Tibial artery (tissue), 4 donors: ENCODE measurements at regions not wholly inside any gene's neighbourhood (a gene's known extent, or its start where the extent isn't known, plus 50 kb on each side); places are given as distances from the start of the nearest gene placed in this dataset.

Source experiments
- DNase-seq, 2 donors: peaks; one replicate each; pipeline ENCODE4 v3.0.0-alpha.2; 2019
- H3K27ac ChIP-seq, 2 donors: fragments of 200-600 bp; sonication (generic) in 1 of 2; 1 replicate in 1 of 2; 2 replicates in 1 of 2; pipeline ENCODE4 v1.5.1; 2018 to 2019; ENCODE audit warnings: mild to moderate bottlenecking in 1 of 2
- H3K27me3 ChIP-seq, 2 donors: fragments of 200-600 bp; sonication (generic) in 1 of 2; one replicate each; pipeline versions ENCODE4 v1.5.1 to v1.6.0; 2016 to 2019
- H3K36me3 ChIP-seq, 3 donors: fragments of 200-600 bp; sonication (generic) in 2 of 3; one replicate each; pipeline ENCODE4 v1.5.1; 2016 to 2019; ENCODE audit warnings: mild to moderate bottlenecking in 2 of 3
- H3K4me1 ChIP-seq, 4 donors: fragments of 200-600 bp; sonication (generic) in 2 of 4; 1 replicate in 3 of 4; 2 replicates in 1 of 4; pipeline ENCODE4 v1.5.1; 2016 to 2019
- H3K4me3 ChIP-seq, 2 donors: fragments of 200-600 bp; sonication (generic) in 1 of 2; 1 replicate in 1 of 2; 2 replicates in 1 of 2; pipeline ENCODE4 v1.5.1; 2018 to 2019; ENCODE audit warnings: mild to moderate bottlenecking in 2 of 2
- H3K9me3 ChIP-seq, 3 donors: fragments of 200-600 bp; sonication (generic) in 1 of 3; one replicate each; pipeline ENCODE4 v1.5.1; 2016 to 2019
- intact Hi-C: fragments of 100-400 bp; cut with DNase I; formaldehyde crosslinking; loops from one replicate; pipeline ENCODE4 v1.15.0; 2023; ENCODE audit warnings: low total_unique reads
- TF ChIP-seq, protein P1 (sequence below), 2 experiments: fragments of 200-600 bp in 1 of 2; fragments of 450-650 bp in 1 of 2; IDR thresholded peaks; one replicate each; pipeline ENCODE4 v1.5.1; 2017 to 2019; ENCODE audit warnings: antibody characterized with exemption in 2 of 2, mild to moderate bottlenecking in 1 of 2, moderate library complexity in 1 of 2

DNA sequence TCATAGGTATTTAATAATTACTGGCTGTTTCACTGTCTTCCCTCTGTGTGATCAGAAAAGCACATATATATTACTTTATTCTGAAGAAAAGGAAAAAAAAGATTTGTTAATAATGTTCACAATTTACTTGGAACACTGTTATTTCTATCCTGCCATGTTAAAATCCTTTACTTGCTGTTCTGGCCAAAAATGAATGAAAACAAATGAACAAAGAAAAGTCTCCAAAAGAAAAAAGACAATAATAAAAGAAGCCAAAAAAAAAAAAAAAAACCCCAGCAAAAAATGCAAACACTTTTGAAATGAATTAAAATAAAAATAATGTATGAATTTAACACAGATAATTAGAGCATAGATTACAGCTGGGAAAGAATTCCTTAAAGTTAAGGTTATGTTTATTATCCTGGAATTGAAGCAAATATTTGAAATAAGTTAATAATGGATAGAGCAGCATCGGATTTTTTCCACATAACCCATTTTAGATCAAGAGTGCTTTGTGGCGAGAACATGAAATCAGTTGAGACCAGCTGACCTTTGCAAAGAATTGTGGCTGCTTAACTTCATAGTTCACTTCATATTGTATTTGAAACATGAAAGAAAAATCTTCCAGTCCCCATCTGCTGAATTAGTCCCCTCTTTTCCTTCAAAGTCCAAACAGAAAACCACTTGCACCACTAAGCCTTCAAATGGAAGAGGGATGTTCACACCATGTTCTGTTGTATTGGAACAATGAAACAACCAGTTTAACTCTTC, 444.8 kb downstream of the ADAMTS20 start:
- no peaks in the 10 kb centered on the region for H3K4me1 ChIP-seq
- no peaks in the 10 kb centered on the region for H3K27me3 ChIP-seq
- no peak for DNase-seq
- no peaks in the 10 kb centered on the region for H3K36me3 ChIP-seq
- H3K27ac ChIP-seq, result no peak overlapping the region
- intact Hi-C loops, result no loop called here
- no peaks in the 10 kb centered on the region for H3K9me3 ChIP-seq
- TF ChIP-seq, protein P1, sequence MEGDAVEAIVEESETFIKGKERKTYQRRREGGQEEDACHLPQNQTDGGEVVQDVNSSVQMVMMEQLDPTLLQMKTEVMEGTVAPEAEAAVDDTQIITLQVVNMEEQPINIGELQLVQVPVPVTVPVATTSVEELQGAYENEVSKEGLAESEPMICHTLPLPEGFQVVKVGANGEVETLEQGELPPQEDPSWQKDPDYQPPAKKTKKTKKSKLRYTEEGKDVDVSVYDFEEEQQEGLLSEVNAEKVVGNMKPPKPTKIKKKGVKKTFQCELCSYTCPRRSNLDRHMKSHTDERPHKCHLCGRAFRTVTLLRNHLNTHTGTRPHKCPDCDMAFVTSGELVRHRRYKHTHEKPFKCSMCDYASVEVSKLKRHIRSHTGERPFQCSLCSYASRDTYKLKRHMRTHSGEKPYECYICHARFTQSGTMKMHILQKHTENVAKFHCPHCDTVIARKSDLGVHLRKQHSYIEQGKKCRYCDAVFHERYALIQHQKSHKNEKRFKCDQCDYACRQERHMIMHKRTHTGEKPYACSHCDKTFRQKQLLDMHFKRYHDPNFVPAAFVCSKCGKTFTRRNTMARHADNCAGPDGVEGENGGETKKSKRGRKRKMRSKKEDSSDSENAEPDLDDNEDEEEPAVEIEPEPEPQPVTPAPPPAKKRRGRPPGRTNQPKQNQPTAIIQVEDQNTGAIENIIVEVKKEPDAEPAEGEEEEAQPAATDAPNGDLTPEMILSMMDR (IDR thresholded peaks at IDR 0.05), result no peak
- H3K4me3 ChIP-seq, result no peak overlapping the region

DNA sequence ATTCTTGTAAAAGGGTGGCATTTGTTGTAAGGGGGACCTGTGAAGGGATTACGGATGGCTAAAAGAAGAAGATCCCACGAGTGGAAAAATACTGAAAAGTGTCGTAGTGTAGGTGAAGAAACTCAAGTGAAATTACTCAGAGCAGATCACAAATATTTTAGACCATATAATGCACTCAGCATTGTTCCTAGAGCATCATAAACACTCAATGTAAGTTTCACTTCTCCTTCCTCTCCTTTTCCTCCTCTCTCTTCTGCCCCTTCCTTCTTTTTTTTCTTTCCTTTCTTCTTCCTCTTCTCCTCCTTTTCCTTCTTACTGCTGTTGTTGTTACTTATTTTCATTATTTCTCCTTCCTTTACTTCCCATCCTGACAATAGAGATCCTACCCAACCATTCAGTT, 445.6 kb downstream of the ADAMTS20 start:
- no peaks in the 10 kb centered on the region for H3K9me3 ChIP-seq
- intact Hi-C loops, result no loop called here
- no peak overlapping the region for H3K4me3 ChIP-seq
- no peak for DNase-seq
- no peaks in the 10 kb centered on the region for H3K27me3 ChIP-seq
- H3K27ac ChIP-seq, result no peak overlapping the region
- TF ChIP-seq, protein P1 (IDR thresholded peaks at IDR 0.05), result no peak
- no peaks in the 10 kb centered on the region for H3K4me1 ChIP-seq
- no peaks in the 10 kb centered on the region for H3K36me3 ChIP-seq

DNA sequence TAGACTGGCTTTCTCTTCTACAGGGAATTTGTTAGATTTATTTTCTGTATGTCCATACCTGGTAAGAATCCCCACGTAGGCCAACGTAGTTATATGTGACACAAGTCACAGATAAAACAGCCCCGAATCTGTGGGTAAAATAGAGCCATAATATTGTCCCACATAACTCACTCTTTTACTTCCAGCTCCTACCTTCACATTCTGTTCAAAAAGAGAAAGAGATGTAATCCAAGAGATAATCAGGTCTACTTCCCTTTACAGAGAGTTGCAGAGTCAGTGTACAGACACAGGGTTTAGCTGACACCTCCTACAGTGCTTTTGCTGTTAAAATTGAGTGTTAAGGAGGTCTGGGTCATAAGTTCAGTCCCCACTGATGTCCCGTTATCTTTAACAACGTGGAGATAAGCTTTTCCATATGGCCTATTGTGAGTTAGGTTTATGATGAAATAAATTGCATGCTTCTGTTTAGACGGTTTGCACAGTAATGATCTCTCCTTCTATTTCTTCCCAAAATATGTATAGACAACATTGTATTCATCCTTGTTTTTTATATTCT, 446.5 kb downstream of the ADAMTS20 start:
- Histone ChIP-seq H3K27ac (no peak overlapping the region), H3K4me3 (no peak overlapping the region), H3K4me1 (no peaks in the 10 kb centered on the region), H3K36me3 (no peaks in the 10 kb centered on the region), H3K27me3 (no peaks in the 10 kb centered on the region), H3K9me3 (no peaks in the 10 kb centered on the region)
- TF ChIP-seq, protein P1 (IDR thresholded peaks at IDR 0.05), result no peak
- no peak for DNase-seq
- intact Hi-C loops, result no loop called here

DNA sequence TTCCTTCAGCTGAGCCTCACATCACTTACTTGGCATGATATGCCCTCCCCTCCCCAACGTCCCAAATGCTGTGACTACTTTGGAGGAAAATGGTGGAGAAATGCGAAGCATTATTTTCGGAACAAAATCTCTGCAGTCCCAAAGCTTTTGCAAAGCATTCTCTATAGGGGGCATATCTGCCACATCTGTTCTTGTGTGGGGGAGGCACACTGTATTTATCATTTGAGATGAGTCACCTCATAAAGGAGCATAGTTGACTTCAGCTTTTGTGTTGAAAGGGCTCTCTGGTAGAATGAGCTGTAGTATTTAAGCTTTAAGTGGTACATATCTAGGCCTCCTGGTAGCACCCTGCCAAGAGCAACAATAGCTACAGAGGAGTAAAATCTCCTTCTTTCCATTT, 447.5 kb downstream of the ADAMTS20 start:
- no peaks in the 10 kb centered on the region for H3K36me3 ChIP-seq
- no peaks in the 10 kb centered on the region for H3K9me3 ChIP-seq
- no peak overlapping the region for H3K27ac ChIP-seq
- no peaks in the 10 kb centered on the region for H3K27me3 ChIP-seq
- TF ChIP-seq, protein P1 (IDR thresholded peaks at IDR 0.05), result no peak
- intact Hi-C loops, result no loop called here
- no peak overlapping the region for H3K4me3 ChIP-seq
- no peaks in the 10 kb centered on the region for H3K4me1 ChIP-seq
- DNase-seq, result no peak

DNA sequence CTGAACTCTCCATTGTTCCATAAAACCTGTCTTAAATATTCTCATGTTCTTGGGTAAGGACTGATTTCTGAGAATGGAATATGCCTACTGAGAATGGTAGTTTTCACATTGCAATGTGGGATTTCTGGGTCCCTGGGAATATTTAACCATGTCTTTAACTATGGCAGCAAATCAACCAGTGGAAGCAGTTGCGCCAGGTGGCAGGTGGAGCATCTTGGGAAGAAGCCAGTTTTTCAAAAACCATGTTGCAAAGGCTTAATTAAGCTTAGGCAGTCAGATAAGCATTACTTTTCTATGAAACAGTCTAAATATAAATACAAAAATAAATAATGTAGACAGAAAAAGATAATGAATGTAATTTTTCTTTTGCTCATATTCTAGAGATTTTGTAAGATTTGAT, 448.1 kb downstream of the ADAMTS20 start:
- Histone ChIP-seq H3K4me3 (no peak overlapping the region), H3K9me3 (no peaks in the 10 kb centered on the region), H3K27me3 (no peaks in the 10 kb centered on the region), H3K27ac (no peak overlapping the region), H3K36me3 (no peaks in the 10 kb centered on the region), H3K4me1 (no peaks in the 10 kb centered on the region)
- TF ChIP-seq, protein P1 (IDR thresholded peaks at IDR 0.05), result no peak
- intact Hi-C loops, result no loop called here
- DNase-seq, result no peak
